ENCODE measurements at regions not wholly inside any gene's neighbourhood (a gene's known extent, or its start where the extent isn't known, plus 50 kb on each side); places are given as distances from the start of the nearest gene placed in this dataset.
A peak's percentile ranks its signal among the peaks of the same experiment; 100 is the strongest.

- H3K27me3 ChIP-seq, result no peaks in the 10 kb centered on the region
- no peak for DNase-seq
- H3K36me3 ChIP-seq, result peaks cover 19% of the 10 kb centered on the region
- peaks cover 11% of the 10 kb centered on the region for H3K4me1 ChIP-seq
- H3K4me3 ChIP-seq, result no peak overlapping the region
- no peak overlapping the region for H3K27ac ChIP-seq
- no peak for ATAC-seq
- intact Hi-C loops (cut with DNase I), result no loop called here
- no peaks in the 10 kb centered on the region for H3K9me3 ChIP-seq
- no peak for TF ChIP-seq CTCF (IDR thresholded peaks at IDR 0.05)
Observed at GRCh38 chr1:198903621-198904020, 264.8 kb downstream of the PTPRC start.

DNA sequence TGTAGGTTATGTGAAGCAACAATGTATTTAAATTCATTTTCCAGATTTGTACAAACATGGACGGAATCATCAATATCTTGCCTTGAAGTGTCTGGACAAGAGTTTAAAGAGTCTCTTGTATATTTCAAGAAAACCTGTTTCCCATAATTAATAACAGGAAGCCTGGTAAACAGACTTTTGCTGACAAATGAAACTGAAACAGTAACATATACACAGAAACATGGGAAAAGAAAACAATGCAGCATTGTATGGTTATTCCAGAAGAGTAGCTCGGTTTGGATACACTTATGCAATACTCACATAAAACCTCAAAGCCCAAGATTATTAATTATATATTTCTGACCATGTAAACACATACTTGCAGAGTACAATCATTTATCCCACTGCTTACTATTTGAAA, 265.5 kb downstream of the PTPRC start:
- DNase-seq (no peak), ATAC-seq (no peak)
- H3K9me3 ChIP-seq, result no peaks in the 10 kb centered on the region
- H3K36me3 ChIP-seq, result peaks cover 12% of the 10 kb centered on the region
- no peaks in the 10 kb centered on the region for H3K27me3 ChIP-seq
- H3K4me1 ChIP-seq, result peaks cover 11% of the 10 kb centered on the region
- TF ChIP-seq CTCF (IDR thresholded peaks at IDR 0.05), result no peak
- no peak overlapping the region for H3K4me3 ChIP-seq
- no peak overlapping the region for H3K27ac ChIP-seq
- intact Hi-C loops (cut with DNase I), result no loop called here

- DNase-seq (no peak), ATAC-seq (no peak)
- Histone ChIP-seq H3K9me3 (no peaks in the 10 kb centered on the region), H3K36me3 (no peaks in the 10 kb centered on the region), H3K27ac (no peak overlapping the region), H3K27me3 (no peaks in the 10 kb centered on the region), H3K4me1 (peaks cover 3% of the 10 kb centered on the region), H3K4me3 (no peak overlapping the region)
- TF ChIP-seq CTCF (IDR thresholded peaks at IDR 0.05), result no peak
- intact Hi-C loops (cut with DNase I), result no loop called here
Observed at GRCh38 chr1:198906739-198907422, 268.0 kb downstream of the PTPRC start.

- H3K27me3 ChIP-seq, result no peaks in the 10 kb centered on the region
- H3K27ac ChIP-seq, result no peak overlapping the region
- no peaks in the 10 kb centered on the region for H3K36me3 ChIP-seq
- no peak for ATAC-seq
- peak; percentile 31 for TF ChIP-seq CTCF (IDR thresholded peaks at IDR 0.05)
- peaks cover 4% of the 10 kb centered on the region for H3K4me1 ChIP-seq
- H3K4me3 ChIP-seq, result no peak overlapping the region
- no peaks in the 10 kb centered on the region for H3K9me3 ChIP-seq
- intact Hi-C loops (cut with DNase I), result no loop called here
- DNase-seq, result no peak
Observed at GRCh38 chr1:198907423-198907746, 268.5 kb downstream of the PTPRC start.

- no peak for DNase-seq
- TF ChIP-seq CTCF (IDR thresholded peaks at IDR 0.05), result no peak
- intact Hi-C loops (cut with DNase I), result no loop called here
- Histone ChIP-seq H3K9me3 (no peaks in the 10 kb centered on the region), H3K4me3 (no peak overlapping the region), H3K4me1 (peaks cover 8% of the 10 kb centered on the region), H3K36me3 (no peaks in the 10 kb centered on the region), H3K27me3 (no peaks in the 10 kb centered on the region), H3K27ac (no peak overlapping the region)
- ATAC-seq, result no peak
Observed at GRCh38 chr1:198908995-198909394, 270.2 kb downstream of the PTPRC start.

- Histone ChIP-seq H3K4me1 (peaks cover 8% of the 10 kb centered on the region), H3K4me3 (no peak overlapping the region), H3K36me3 (no peaks in the 10 kb centered on the region), H3K9me3 (no peaks in the 10 kb centered on the region), H3K27ac (no peak overlapping the region), H3K27me3 (no peaks in the 10 kb centered on the region)
- DNase-seq, result no peak
- intact Hi-C loops (cut with DNase I), result no loop called here
- TF ChIP-seq CTCF (IDR thresholded peaks at IDR 0.05), result no peak
- no peak for ATAC-seq
Observed at GRCh38 chr1:198909973-198910372, 271.1 kb downstream of the PTPRC start.

Measured in upper lobe of right lung (tissue), 1 donor.